Ascending aorta (tissue), 2 donors: ENCODE measurements at regions not wholly inside any gene's neighbourhood (a gene's known extent, or its start where the extent isn't known, plus 50 kb on each side); places are given as distances from the start of the nearest gene placed in this dataset.

ENCODE experiments used
- DNase-seq, 2 donors: peaks; one replicate each; pipeline ENCODE4 v3.0.0-alpha.2; 2019; ENCODE audit warnings: low spot score in 2 of 2
- H3K27ac ChIP-seq, 2 donors: fragments of 200-600 bp; sonication (generic); one replicate each; pipeline ENCODE4 v1.5.1; 2016 to 2017; ENCODE audit warnings: mild to moderate bottlenecking in 1 of 2
- H3K27me3 ChIP-seq: fragments of 200-600 bp; sonication (generic); one replicate; pipeline ENCODE4 v1.5.1; 2017
- H3K36me3 ChIP-seq, 2 donors: fragments of 200-600 bp; sonication (generic); one replicate each; pipeline ENCODE4 v1.5.1; 2016
- H3K4me1 ChIP-seq, 2 donors: fragments of 200-600 bp; sonication (generic); one replicate each; pipeline ENCODE4 v1.5.1; 2016 to 2017; ENCODE audit warnings: mild to moderate bottlenecking in 1 of 2
- H3K4me3 ChIP-seq, 2 donors: fragments of 200-600 bp; sonication (generic); one replicate each; pipeline ENCODE4 v1.5.1; 2016 to 2017; ENCODE audit warnings: mild to moderate bottlenecking in 1 of 2
- H3K9me3 ChIP-seq, 2 donors: fragments of 200-600 bp; sonication (generic); one replicate each; pipeline ENCODE4 v1.5.1; 2016
- intact Hi-C: fragments of 100-400 bp; cut with DNase I; formaldehyde crosslinking; loops from one replicate; pipeline ENCODE4 v1.15.1; 2023
- TF ChIP-seq, protein P1 (sequence below), 3 experiments: fragments of 200-600 bp in 2 of 3; fragments of 450-650 bp in 1 of 3; sonication (generic) in 2 of 3; IDR thresholded peaks; one replicate each; pipeline ENCODE4 v1.5.1; 2016 to 2019; ENCODE audit warnings: antibody characterized with exemption in 3 of 3, mild to moderate bottlenecking in 1 of 3, moderate library complexity in 1 of 3

- no peak for DNase-seq
- Histone ChIP-seq H3K27ac (no peak overlapping the region), H3K4me3 (no peak overlapping the region), H3K9me3 (no peaks in the 10 kb centered on the region), H3K27me3 (no peaks in the 10 kb centered on the region), H3K36me3 (no peaks in the 10 kb centered on the region), H3K4me1 (peaks cover 0 to under 1% of the 10 kb centered on the region in 2 donors)
- TF ChIP-seq, protein P1, sequence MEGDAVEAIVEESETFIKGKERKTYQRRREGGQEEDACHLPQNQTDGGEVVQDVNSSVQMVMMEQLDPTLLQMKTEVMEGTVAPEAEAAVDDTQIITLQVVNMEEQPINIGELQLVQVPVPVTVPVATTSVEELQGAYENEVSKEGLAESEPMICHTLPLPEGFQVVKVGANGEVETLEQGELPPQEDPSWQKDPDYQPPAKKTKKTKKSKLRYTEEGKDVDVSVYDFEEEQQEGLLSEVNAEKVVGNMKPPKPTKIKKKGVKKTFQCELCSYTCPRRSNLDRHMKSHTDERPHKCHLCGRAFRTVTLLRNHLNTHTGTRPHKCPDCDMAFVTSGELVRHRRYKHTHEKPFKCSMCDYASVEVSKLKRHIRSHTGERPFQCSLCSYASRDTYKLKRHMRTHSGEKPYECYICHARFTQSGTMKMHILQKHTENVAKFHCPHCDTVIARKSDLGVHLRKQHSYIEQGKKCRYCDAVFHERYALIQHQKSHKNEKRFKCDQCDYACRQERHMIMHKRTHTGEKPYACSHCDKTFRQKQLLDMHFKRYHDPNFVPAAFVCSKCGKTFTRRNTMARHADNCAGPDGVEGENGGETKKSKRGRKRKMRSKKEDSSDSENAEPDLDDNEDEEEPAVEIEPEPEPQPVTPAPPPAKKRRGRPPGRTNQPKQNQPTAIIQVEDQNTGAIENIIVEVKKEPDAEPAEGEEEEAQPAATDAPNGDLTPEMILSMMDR (IDR thresholded peaks at IDR 0.05): no peak
- intact Hi-C loops: no loop called here
Measured at GRCh38 chr2:175861958-175862357, 140.1 kb downstream of the LNPK start.

- intact Hi-C loops: loop anchor here (5.0 kb wide), 1 partner anchor 146 kb away; the partner anchor contains the start of gene LNPK
- H3K27ac ChIP-seq: peak overlapping the region; percentile 80 to 88
- TF ChIP-seq, protein P1 (IDR thresholded peaks at IDR 0.05): no peak
- DNase-seq: peak; percentile 57 to 88
- no peaks in the 10 kb centered on the region for H3K9me3 ChIP-seq
- H3K4me1 ChIP-seq: peaks cover 3 to 8% of the 10 kb centered on the region in 2 donors
- H3K27me3 ChIP-seq: no peaks in the 10 kb centered on the region
- peak overlapping the region in 1 of 2 donors; percentile 44 for H3K4me3 ChIP-seq
- H3K36me3 ChIP-seq: no peaks in the 10 kb centered on the region
Measured at GRCh38 chr2:175855794-175856453, 146.1 kb downstream of the LNPK start.

DNA sequence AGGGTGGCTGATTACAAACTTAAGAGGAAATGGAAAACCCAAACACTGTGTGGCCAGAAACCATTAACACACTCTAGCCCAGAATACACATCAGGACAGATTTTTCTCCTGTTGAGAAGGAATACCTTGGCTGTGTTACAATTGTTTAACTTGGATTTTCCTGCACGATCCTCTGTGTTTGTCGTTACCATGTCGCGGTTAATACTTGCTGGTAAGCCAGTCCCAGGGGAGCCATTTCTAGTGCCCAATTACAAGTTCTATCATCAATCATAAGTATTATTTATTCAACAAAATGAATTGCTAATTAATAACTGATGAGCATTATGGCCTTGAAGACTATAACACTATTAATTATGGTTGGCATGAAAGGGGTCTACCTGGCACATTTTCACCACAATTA lies 146.8 kb downstream of the LNPK start:
- no peak for DNase-seq
- TF ChIP-seq, protein P1 (IDR thresholded peaks at IDR 0.05): no peak
- intact Hi-C loops: loop anchor here (5.0 kb wide), 1 partner anchor 147 kb away; the partner anchor contains the start of gene LNPK
- peaks cover 3 to 8% of the 10 kb centered on the region in 2 donors for H3K4me1 ChIP-seq
- no peak overlapping the region for H3K4me3 ChIP-seq
- H3K27me3 ChIP-seq: no peaks in the 10 kb centered on the region
- no peaks in the 10 kb centered on the region for H3K9me3 ChIP-seq
- peak overlapping the region; percentile 17 to 88 for H3K27ac ChIP-seq
- no peaks in the 10 kb centered on the region for H3K36me3 ChIP-seq

DNA sequence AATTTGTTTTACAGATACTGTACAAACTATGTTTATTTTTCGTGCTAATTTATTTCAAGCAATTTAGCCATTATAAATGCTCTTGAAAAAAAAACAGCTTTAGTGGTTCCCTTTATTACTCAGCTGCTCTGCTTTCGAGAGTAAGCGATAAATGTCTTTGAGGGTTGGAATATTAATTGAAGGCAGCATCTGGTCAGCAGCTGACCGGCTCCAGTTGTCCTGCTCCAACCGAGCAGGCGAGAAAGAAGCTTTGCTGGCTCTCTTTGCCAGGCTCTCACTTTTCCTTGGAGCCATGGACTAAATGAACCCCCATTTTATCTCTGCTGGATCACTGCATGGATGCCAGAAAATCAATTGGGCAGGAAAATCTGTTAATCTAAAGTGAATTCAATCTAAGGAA lies 147.4 kb downstream of the LNPK start:
- Histone ChIP-seq H3K4me3 (no peak overlapping the region), H3K27ac (peak overlapping the region in 1 of 2 donors; percentile 17), H3K27me3 (no peaks in the 10 kb centered on the region), H3K36me3 (no peaks in the 10 kb centered on the region), H3K9me3 (no peaks in the 10 kb centered on the region), H3K4me1 (peaks cover 3 to 8% of the 10 kb centered on the region in 2 donors)
- TF ChIP-seq, protein P1 (IDR thresholded peaks at IDR 0.05): no peak
- intact Hi-C loops: loop anchor here (5.0 kb wide), 1 partner anchor 148 kb away; the partner anchor contains the start of gene LNPK
- no peak for DNase-seq

DNA sequence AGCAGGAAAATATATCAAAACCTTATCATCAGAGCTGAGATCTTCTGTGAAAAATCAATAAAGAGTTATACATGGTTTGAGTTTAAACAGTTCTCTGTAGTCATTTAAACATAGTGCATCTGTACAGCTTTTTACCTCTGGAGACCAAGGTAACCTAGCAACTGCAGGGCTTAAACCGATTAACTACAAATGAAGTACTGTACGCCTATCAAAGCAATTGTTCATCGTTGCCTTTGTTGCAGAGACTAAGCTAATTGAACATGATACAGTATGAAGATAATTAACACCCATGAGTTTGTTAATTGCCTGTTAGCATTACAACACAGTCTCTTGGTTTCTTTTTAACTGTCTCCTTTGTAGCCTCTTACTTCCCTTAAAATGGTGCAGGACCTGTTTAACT lies 147.9 kb downstream of the LNPK start:
- intact Hi-C loops: no loop called here
- Histone ChIP-seq H3K27ac (no peak overlapping the region), H3K27me3 (no peaks in the 10 kb centered on the region), H3K9me3 (no peaks in the 10 kb centered on the region), H3K36me3 (no peaks in the 10 kb centered on the region), H3K4me1 (peaks cover 3 to 8% of the 10 kb centered on the region in 2 donors), H3K4me3 (no peak overlapping the region)
- DNase-seq: no peak
- TF ChIP-seq, protein P1 (IDR thresholded peaks at IDR 0.05): no peak
